ENCODE measurements at regions not wholly inside any gene's neighbourhood (a gene's known extent, or its start where the extent isn't known, plus 50 kb on each side); places are given as distances from the start of the nearest gene placed in this dataset.

GRCh38 chr9:17013891-17014290, 120.9 kb upstream of the CNTLN start:
- H3K23ac ChIP-seq (ENCODE audit: insufficient read length), result no peak overlapping the region
- no peaks in the 10 kb centered on the region; a peak in 2 of 7 replicates for H3K4me1 ChIP-seq (replicated peaks in 1 of 4; ENCODE audit: control insufficient read depth in 3 of 4, insufficient read depth in 4 of 4, low read length in 3 of 4)
- no peak overlapping the region for H3K56ac ChIP-seq (replicated peaks; ENCODE audit: insufficient read length, low read depth, low read length)
- no peaks in the 10 kb centered on the region for H3K79me1 ChIP-seq (ENCODE audit: low read depth, low read length)
- no peak overlapping the region for H3K14ac ChIP-seq (ENCODE audit: insufficient read length)
- no peak overlapping the region for H4K8ac ChIP-seq (ENCODE audit: extremely low read depth, insufficient read depth, low read length)
- 71% methylated on average over 3 of the region's 3 CpGs; no CpG with 5 or more reads in 1 of the 2 experiments for WGBS, 2 experiments (ENCODE audit: extremely low coverage in 1 of 2, insufficient coverage in 1 of 2, insufficient read length in 1 of 2, insufficient replicate concordance in 2 of 2, low coverage in 1 of 2, low lambda C conversion rate in 2 of 2, missing lambda C conversion rate in 1 of 2)
- no peak overlapping the region for H3K9ac ChIP-seq (replicated peaks in 1 of 4; ENCODE audit: extremely low read depth in 1 of 4, low read depth in 3 of 4, low read length in 3 of 4)
- no peak overlapping the region for H3K27ac ChIP-seq (ENCODE audit: low read depth, low read length)
- POLR2A ChIA-PET (ENCODE audit: partially characterized antibody), result no interaction called here
- H2BK12ac ChIP-seq (ENCODE audit: low read depth, low read length), result no peak overlapping the region
- H2BK20ac ChIP-seq (ENCODE audit: low read length), result no peak overlapping the region
- no peaks in the 10 kb centered on the region for H3K27me3 ChIP-seq (replicated peaks in 1 of 4; ENCODE audit: control insufficient read depth in 3 of 4, extremely low read depth in 1 of 4, insufficient read depth in 3 of 4, low read length in 3 of 4)
- H4K20me1 ChIP-seq (replicated peaks in 1 of 2; ENCODE audit: control insufficient read depth in 1 of 2, insufficient read depth in 2 of 2, low read length in 2 of 2), result no peaks in the 10 kb centered on the region
- FAIRE-seq, result no peak
- H3K23me2 ChIP-seq (ENCODE audit: low read depth, low read length), result no peaks in the 10 kb centered on the region
- no peaks in the 10 kb centered on the region for H3K9me3 ChIP-seq (ENCODE audit: insufficient read depth in 2 of 2, low read depth in 1 of 2, low read length in 1 of 2)
- no peak overlapping the region for H3K4me3 ChIP-seq (ENCODE audit: extremely low read depth in 1 of 4, insufficient read depth in 2 of 4, low read depth in 3 of 4, low read length in 4 of 4)
- H4K5ac ChIP-seq (ENCODE audit: insufficient read length, low read depth, low read length), result no peak overlapping the region
- no peaks in the 10 kb centered on the region for H3K79me2 ChIP-seq (ENCODE audit: control insufficient read depth in 1 of 2, insufficient read depth in 2 of 2, low read length in 2 of 2)
- no peak overlapping the region for H2BK15ac ChIP-seq (ENCODE audit: low read length)
- no peak overlapping the region for H2BK120ac ChIP-seq (replicated peaks; ENCODE audit: low read depth, low read length)
- H2AK5ac ChIP-seq (ENCODE audit: low read depth, low read length), result no peak overlapping the region
- H2BK5ac ChIP-seq (ENCODE audit: low read depth, low read length), result no peak overlapping the region
- H4K91ac ChIP-seq (replicated peaks; ENCODE audit: insufficient read length, low read length), result no peak overlapping the region
- no peak for DNase-seq (ENCODE audit: low read depth in 1 of 2, low spot score in 2 of 2)
- no peak overlapping the region for H3K4ac ChIP-seq (replicated peaks; ENCODE audit: insufficient read length, low read depth, low read length)
- H2AFZ ChIP-seq (ENCODE audit: low read length), result peak overlapping the region; percentile 14; the same call in 1 of the 2 replicates
- no peaks in the 10 kb centered on the region for H3K36me3 ChIP-seq (ENCODE audit: control insufficient read depth in 2 of 4, insufficient read depth in 4 of 4, low read length in 3 of 4)
- no peak overlapping the region for H3K4me2 ChIP-seq (ENCODE audit: insufficient read depth in 1 of 2, low read depth in 2 of 2, low read length in 2 of 2)
- CTCF ChIA-PET (ENCODE audit: partially characterized antibody), result interaction anchor here (1.6 kb wide), 1 partner anchor 9 kb away, joined by 5 read pairs; no protein-coding TSS in a partner anchor
- H3K18ac ChIP-seq (ENCODE audit: extremely low read depth, low read length), result no peak overlapping the region
- no peak for TF ChIP-seq SUZ12 (IDR thresholded peaks at IDR 0.05; ENCODE audit: low read length)

Measured in H1 (cell line).